Activated naive CD8-positive, alpha-beta T cell treated with anti-CD3 and anti-CD28 coated beads, Interleukin-2, amount 10 ng/mL, durations not matched to agents 7 days and 5 days (primary cell): ENCODE measurements at regions not wholly inside any gene's neighbourhood (a gene's known extent, or its start where the extent isn't known, plus 50 kb on each side); places are given as distances from the start of the nearest gene placed in this dataset.
A peak's percentile ranks its signal among the peaks of the same experiment; 100 is the strongest.

ENCODE experiments used
- ATAC-seq: fragments of 150-1000 bp; cut with Tn5 transposase; one replicate; pipeline ENCODE4 v1.10.0; 2021; ENCODE audit warnings: low read depth, moderate library complexity
- POLR2A ChIA-PET: fragments of 350-600 bp; sonication (Branson Sonifier 250); formaldehyde crosslinking; loops from one replicate; lab custom pipeline; 2021; ENCODE audit warnings: antibody characterized with exemption; lab: Charles Lee
- DNase-seq: peaks from one replicate; pipeline ENCODE4 v3.0.0; 2021
- H3K27ac Mint-ChIP-seq: one replicate; pipeline ENCODE4 v1.8.0; 2022; ENCODE audit warnings: mild to moderate bottlenecking, mixed read lengths
- H3K27me3 Mint-ChIP-seq: one replicate; pipeline ENCODE4 v1.8.0; 2022; ENCODE audit warnings: mild to moderate bottlenecking, moderate library complexity, mixed read lengths
- H3K36me3 Mint-ChIP-seq: one replicate; pipeline ENCODE4 v1.8.0; 2021; ENCODE audit warnings: mild to moderate bottlenecking, mixed read lengths
- H3K4me1 Mint-ChIP-seq: one replicate; pipeline ENCODE4 v1.8.0; 2021; ENCODE audit warnings: mixed read lengths
- H3K4me3 Mint-ChIP-seq: one replicate; pipeline ENCODE4 v1.8.0; 2022; ENCODE audit warnings: mild to moderate bottlenecking, moderate library complexity, mixed read lengths
- H3K9me3 Mint-ChIP-seq: one replicate; pipeline ENCODE4 v1.8.0; 2021; ENCODE audit warnings: mixed read lengths

DNA sequence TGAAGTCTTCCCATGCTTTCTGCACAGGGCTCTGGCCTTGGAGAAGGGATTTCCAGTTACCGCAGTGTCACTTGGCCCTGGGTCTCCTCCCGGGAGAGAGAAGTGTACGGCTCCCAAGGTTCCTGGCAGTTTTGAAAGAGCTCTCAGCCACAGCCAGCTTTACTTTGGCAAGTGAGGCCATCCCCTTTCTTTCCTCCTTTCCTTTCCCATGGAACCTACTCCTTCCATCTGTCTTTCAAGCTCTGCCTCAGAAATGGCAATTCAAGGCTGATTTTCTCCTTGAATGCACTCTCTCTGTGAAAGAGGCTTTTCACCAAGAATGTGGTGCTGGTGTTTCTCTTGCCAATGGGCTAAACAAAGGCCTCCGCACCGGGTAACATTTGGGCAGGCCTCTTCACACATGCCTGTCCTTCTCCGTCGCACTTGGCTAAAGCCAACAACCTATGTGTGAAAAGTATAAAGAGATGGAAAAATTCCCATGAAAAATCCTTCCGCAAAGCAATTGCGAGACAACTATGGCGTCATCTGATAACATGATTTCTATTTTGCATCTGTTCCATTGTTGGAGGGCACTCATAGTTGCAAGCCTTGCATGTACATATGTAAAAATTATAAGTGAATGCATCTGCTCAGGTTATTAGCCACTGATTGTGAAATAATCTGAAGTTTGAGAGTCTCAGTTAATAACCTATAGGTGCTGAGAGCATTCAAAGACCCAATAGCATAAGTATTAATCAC lies 125.4 kb downstream of the PFKFB3 start:
- H3K36me3 Mint-ChIP-seq: peaks cover 39% of the 10 kb centered on the region
- POLR2A ChIA-PET: interaction anchor here (0.7 to 1.5 kb wide), 3 partner anchors 19 to 184 kb away, joined by 3 read pairs; no protein-coding TSS in a partner anchor
- no peak overlapping the region for H3K27ac Mint-ChIP-seq
- ATAC-seq (no peak), DNase-seq (no peak)
- H3K27me3 Mint-ChIP-seq: no peaks in the 10 kb centered on the region
- H3K4me1 Mint-ChIP-seq: peaks cover 3% of the 10 kb centered on the region
- no peak overlapping the region for H3K4me3 Mint-ChIP-seq
- H3K9me3 Mint-ChIP-seq: peaks cover 7% of the 10 kb centered on the region

GRCh38 chr10:6328699-6329423 lies 126.1 kb downstream of the PFKFB3 start:
- Mint-ChIP-seq H3K36me3 (peaks cover 47% of the 10 kb centered on the region), H3K4me1 (peaks cover 3% of the 10 kb centered on the region), H3K4me3 (no peak overlapping the region), H3K27me3 (no peaks in the 10 kb centered on the region), H3K9me3 (peaks cover 13% of the 10 kb centered on the region), H3K27ac (no peak overlapping the region)
- DNase-seq (no peak), ATAC-seq (no peak)
- POLR2A ChIA-PET: interaction anchor here (0.7 to 1.5 kb wide), 3 partner anchors 18 to 184 kb away, joined by 3 read pairs; no protein-coding TSS in a partner anchor

GRCh38 chr10:6333086-6333485 lies 130.4 kb downstream of the PFKFB3 start:
- ATAC-seq (no peak), DNase-seq (no peak)
- Mint-ChIP-seq H3K9me3 (peaks cover 15% of the 10 kb centered on the region), H3K4me3 (no peak overlapping the region), H3K4me1 (peaks cover 12% of the 10 kb centered on the region), H3K36me3 (peaks cover 44% of the 10 kb centered on the region), H3K27ac (no peak overlapping the region), H3K27me3 (no peaks in the 10 kb centered on the region)
- POLR2A ChIA-PET: no interaction called here

- ATAC-seq: no peak
- H3K4me3 Mint-ChIP-seq: no peak overlapping the region
- peaks cover 12% of the 10 kb centered on the region for H3K4me1 Mint-ChIP-seq
- peaks cover 38% of the 10 kb centered on the region for H3K36me3 Mint-ChIP-seq
- POLR2A ChIA-PET: interaction anchor here (0.7 kb wide), 1 partner anchor 14 kb away, joined by 3 read pairs; no protein-coding TSS in a partner anchor
- H3K27ac Mint-ChIP-seq: no peak overlapping the region
- peaks cover 15% of the 10 kb centered on the region for H3K9me3 Mint-ChIP-seq
- no peak for DNase-seq
- no peaks in the 10 kb centered on the region for H3K27me3 Mint-ChIP-seq
These were observed 131.2 kb downstream of the PFKFB3 start for GRCh38 chr10:6333973-6334372.

GRCh38 chr10:6336016-6336415 lies 133.3 kb downstream of the PFKFB3 start:
- ATAC-seq (no peak), DNase-seq (no peak)
- H3K4me1 Mint-ChIP-seq: peaks cover 10% of the 10 kb centered on the region
- H3K27ac Mint-ChIP-seq: no peak overlapping the region
- POLR2A ChIA-PET: no interaction called here
- no peak overlapping the region for H3K4me3 Mint-ChIP-seq
- peaks cover 29% of the 10 kb centered on the region for H3K36me3 Mint-ChIP-seq
- H3K9me3 Mint-ChIP-seq: peaks cover 13% of the 10 kb centered on the region
- H3K27me3 Mint-ChIP-seq: peaks cover 2% of the 10 kb centered on the region

DNA sequence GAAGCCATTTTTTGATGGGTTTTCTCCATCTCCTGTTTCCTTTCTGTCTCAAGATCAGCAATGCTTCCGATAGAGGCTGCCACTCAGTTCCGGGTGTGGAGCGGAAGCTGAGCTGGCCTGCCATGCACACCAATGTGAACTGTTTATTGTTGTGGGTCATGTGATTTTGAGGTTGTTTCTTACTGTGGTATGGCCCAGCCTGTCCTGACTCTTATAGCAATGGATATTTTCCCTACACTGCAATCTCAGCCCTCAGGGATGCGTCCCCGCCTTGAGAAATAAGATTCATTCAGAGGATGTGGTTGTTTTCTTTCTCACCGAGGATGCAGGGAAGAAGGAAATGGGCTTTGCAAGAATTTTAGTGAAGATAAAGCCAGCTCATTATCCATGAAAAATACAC lies 134.7 kb downstream of the PFKFB3 start:
- no peak overlapping the region for H3K27ac Mint-ChIP-seq
- no peak overlapping the region for H3K4me3 Mint-ChIP-seq
- peaks cover 2% of the 10 kb centered on the region for H3K27me3 Mint-ChIP-seq
- POLR2A ChIA-PET: no interaction called here
- peaks cover 10% of the 10 kb centered on the region for H3K4me1 Mint-ChIP-seq
- no peak for DNase-seq
- H3K9me3 Mint-ChIP-seq: peaks cover 10% of the 10 kb centered on the region
- H3K36me3 Mint-ChIP-seq: peaks cover 21% of the 10 kb centered on the region
- ATAC-seq: no peak

GRCh38 chr10:6338361-6338760 lies 135.6 kb downstream of the PFKFB3 start:
- no peak overlapping the region for H3K4me3 Mint-ChIP-seq
- DNase-seq (no peak), ATAC-seq (no peak)
- H3K4me1 Mint-ChIP-seq: peaks cover 14% of the 10 kb centered on the region
- H3K36me3 Mint-ChIP-seq: peaks cover 16% of the 10 kb centered on the region
- POLR2A ChIA-PET: no interaction called here
- H3K27ac Mint-ChIP-seq: no peak overlapping the region
- peaks cover 2% of the 10 kb centered on the region for H3K27me3 Mint-ChIP-seq
- H3K9me3 Mint-ChIP-seq: peaks cover 9% of the 10 kb centered on the region

DNA sequence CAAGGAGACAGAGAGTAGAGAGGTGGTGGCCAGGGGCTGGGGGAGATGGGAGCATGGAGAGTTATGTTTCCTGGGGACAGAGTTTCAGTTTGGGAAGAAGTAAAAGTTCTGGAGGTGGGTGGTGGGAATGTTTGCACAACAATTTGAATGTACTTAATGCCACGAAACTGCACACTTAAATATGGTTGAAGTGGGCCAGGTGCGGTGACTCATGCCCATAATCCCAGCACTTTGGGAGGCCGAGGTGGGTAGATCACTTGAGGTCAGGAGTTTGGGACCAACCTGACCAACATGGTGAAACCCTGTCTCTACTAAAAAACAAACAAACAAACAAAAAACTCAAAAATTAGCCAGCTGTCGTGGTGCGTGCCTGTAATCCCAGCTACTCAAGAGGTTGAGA lies 137.2 kb downstream of the PFKFB3 start:
- H3K4me1 Mint-ChIP-seq: peaks cover 14% of the 10 kb centered on the region
- no peaks in the 10 kb centered on the region for H3K9me3 Mint-ChIP-seq

DNA sequence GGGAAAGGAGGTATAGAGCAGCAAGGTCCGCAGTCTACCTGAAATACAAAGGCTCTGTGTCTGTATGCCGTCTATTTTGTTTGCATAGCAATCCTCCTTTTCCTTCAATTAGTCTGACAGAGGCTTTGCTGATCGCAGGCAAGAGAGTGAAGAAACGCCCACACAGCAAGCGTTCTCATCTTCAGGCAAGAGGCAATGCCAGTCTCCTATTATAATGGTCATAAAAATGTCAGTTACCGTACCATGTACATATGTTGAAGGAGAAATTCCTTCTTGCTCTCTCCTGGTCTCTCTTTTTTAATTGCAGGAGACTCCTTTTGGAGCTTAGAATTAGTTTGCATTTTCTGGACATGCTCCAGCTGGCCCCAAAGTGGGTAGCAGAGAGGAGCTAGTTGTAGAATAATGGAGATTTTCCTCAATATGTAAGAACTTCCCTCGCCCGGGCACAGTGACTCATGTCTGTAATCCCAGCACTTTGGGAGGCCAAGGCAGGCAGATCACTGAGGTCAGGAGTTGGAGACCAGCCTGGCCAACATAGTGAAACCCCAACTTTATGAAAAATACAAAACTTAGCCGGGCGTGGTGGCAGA lies 139.5 kb downstream of the PFKFB3 start:
- Mint-ChIP-seq H3K27ac (no peak overlapping the region), H3K4me1 (peaks cover 26% of the 10 kb centered on the region), H3K9me3 (peaks cover 6% of the 10 kb centered on the region), H3K27me3 (peaks cover 2% of the 10 kb centered on the region), H3K36me3 (peaks cover 19% of the 10 kb centered on the region), H3K4me3 (no peak overlapping the region)
- no peak for DNase-seq
- POLR2A ChIA-PET: interaction anchor here (0.7 to 1.0 kb wide), 2 partner anchors 60 to 1230 kb away, joined by 3 to 4 read pairs; no protein-coding TSS in a partner anchor
- ATAC-seq: no peak

More for the DNA sequence above, 137.2 kb downstream of the PFKFB3 start:
- Mint-ChIP-seq H3K36me3 (peaks cover 12% of the 10 kb centered on the region), H3K27me3 (peaks cover 2% of the 10 kb centered on the region), H3K4me3 (no peak overlapping the region), H3K27ac (no peak overlapping the region)
- DNase-seq (no peak), ATAC-seq (no peak)
- POLR2A ChIA-PET: no interaction called here

DNA sequence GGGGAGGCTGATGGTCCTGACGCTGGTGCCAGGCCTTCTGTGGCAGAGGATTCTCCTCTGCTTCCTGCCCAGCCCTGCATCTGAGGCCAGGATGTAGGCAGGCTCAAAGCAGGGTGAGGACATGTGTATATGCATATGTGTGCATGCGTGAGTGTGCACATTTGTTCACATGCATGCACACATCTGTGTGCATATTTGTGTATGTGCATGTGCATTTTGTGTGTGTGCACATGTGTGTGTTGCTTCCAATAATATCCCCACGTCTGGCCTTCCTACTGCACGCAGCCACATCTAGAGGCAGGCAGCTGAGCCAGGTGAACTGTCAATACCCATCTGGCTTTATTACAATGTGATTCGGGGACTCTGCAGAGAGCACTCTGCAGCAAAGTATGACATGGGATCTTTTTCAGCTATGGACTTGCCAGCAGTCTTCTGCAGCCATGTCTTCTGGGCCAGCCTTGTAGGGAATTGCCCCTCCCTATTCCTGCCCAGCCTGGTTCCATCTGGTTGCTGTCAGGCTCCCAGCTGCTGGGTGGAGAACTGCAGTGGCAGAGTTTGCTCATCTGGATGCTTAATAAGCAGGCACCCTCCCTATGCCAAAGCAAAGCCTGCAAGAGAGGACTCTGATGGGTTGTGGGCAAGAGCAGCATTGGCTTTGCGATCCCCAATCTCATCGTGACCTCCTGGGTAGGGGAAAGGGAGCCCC lies 140.7 kb downstream of the PFKFB3 start:
- Mint-ChIP-seq H3K4me3 (no peak overlapping the region), H3K4me1 (peaks cover 34% of the 10 kb centered on the region), H3K27ac (no peak overlapping the region), H3K36me3 (peaks cover 19% of the 10 kb centered on the region), H3K27me3 (peaks cover 2% of the 10 kb centered on the region), H3K9me3 (peaks cover 6% of the 10 kb centered on the region)
- DNase-seq (no peak), ATAC-seq (no peak)
- POLR2A ChIA-PET: no interaction called here

DNA sequence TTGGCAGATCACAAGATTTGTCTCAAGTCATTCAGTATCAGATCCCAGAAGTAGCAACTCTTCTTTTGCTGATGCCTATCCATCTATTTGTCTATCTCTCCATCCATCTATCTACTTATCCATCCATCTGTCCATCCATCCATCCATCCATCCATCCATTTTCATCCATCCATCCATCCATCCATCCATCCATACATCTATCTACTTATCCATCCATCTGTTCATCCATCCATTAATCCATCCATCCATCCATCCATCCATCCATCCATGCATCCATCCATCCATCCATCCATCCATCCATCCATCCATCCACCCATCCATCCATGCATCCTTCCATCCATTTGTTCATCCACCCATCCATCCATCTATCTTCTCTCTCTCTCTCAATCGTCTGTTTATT lies 142.7 kb downstream of the PFKFB3 start:
- no peak for ATAC-seq
- no peak for DNase-seq
- peaks cover 6% of the 10 kb centered on the region for H3K9me3 Mint-ChIP-seq
- peak overlapping the region; percentile 53 for H3K27ac Mint-ChIP-seq
- peaks cover 26% of the 10 kb centered on the region for H3K36me3 Mint-ChIP-seq
- H3K27me3 Mint-ChIP-seq: peaks cover 2% of the 10 kb centered on the region
- POLR2A ChIA-PET: no interaction called here
- H3K4me1 Mint-ChIP-seq: peaks cover 49% of the 10 kb centered on the region
- no peak overlapping the region for H3K4me3 Mint-ChIP-seq

DNA sequence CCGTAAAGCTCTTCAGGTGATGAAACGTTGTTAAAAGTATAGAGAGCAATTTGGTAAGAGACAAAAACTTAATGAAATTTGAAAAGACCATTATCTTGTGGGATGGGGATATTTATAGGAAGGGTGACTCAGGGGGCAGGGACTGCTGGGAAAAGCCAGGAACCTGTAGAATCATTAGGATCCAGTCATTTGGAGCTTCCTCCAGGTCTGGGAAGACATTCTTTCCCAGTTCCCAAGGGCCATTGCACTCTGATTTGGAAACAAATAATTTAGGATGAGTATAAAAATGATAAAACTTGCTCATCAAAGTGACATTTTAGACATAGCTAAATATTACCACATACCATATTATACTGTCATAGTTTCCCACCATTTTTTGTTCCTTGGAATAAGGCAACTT lies 143.9 kb downstream of the PFKFB3 start:
- Mint-ChIP-seq H3K27me3 (no peaks in the 10 kb centered on the region), H3K4me1 (peaks cover 54% of the 10 kb centered on the region), H3K9me3 (peaks cover 9% of the 10 kb centered on the region), H3K36me3 (peaks cover 34% of the 10 kb centered on the region), H3K27ac (peak overlapping the region; percentile 98), H3K4me3 (no peak overlapping the region)
- POLR2A ChIA-PET: interaction anchor here (0.7 to 3.6 kb wide), 4 partner anchors 18 to 143 kb away, joined by 3 to 19 read pairs (median 12); partner anchors contain the start of gene PFKFB3
- DNase-seq (no peak), ATAC-seq (no peak)
